Stimulated activated CD8-positive, alpha-beta memory T cell treated with anti-CD3 and anti-CD28 coated beads, Interleukin-4, amount 100 ng/mL, for 24 hours (primary cell): ENCODE measurements at regions not wholly inside any gene's neighbourhood (a gene's known extent, or its start where the extent isn't known, plus 50 kb on each side); places are given as distances from the start of the nearest gene placed in this dataset.

ENCODE experiments used
- DNase-seq: peaks from one replicate; pipeline ENCODE4 v3.0.0-alpha.2; 2020; ENCODE audit warnings: low read depth

DNA sequence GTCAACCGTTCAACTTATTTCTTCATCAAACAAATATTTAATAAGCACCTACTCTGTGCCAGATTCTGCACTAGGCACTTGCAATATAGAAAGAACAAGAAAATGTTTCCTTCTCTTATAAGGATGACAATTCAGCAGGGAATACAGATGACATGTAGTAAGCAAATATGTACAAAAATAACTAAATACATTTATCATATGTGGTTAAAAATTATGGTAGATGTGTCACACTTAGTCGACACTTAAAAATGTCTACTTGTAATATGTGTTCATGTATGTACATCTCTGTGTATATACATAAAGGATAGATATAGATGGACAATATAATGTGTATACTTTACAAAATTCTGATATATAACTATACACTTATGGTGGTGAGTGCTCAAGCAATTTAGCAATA, 417.0 kb upstream of the MEF2C start:
- DNase-seq: no peak

- DNase-seq: no peak
These were observed 414.1 kb upstream of the MEF2C start for GRCh38 chr5:89297066-89297465.

DNA sequence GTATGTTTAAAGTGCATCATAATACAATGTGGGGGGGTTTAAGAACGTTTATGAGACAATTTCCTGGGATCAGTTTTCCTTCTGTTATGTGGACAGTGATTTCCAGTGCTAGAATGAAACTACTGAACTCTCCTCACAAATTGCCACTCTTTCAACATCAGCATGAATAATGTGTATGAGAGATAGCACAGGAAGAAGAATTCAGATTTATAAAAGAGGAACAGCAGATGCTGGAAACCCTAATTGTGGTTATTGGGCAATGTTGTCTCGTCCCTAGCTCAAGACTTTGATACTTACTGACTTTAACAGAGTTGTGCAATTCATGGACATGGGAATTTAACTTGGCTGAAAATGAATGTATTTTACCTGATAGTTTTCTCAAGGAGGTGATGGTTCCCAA, 410.8 kb upstream of the MEF2C start:
- DNase-seq: no peak

- DNase-seq: no peak
These were observed 409.5 kb upstream of the MEF2C start for GRCh38 chr5:89292487-89292886.

- DNase-seq: no peak
These were observed 406.6 kb upstream of the MEF2C start for GRCh38 chr5:89289604-89290003.

DNA sequence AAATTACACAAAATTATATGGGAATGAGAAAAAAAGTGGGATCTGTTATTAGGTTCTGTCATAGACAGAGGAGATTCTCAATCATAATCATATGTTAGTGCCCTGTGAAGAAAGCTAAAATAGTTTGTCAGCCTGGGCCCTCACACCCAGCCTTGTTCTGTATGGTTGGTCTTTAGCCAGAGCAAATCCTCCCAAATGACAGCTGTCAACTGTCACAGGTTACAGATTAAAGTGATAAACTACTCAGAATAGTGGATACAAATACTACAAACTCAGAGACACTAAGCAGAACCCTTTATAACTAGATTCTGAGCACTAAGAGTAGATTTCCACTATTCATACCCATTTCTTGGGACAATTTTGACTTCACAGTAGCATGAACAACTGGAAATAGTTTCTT, 405.0 kb upstream of the MEF2C start:
- no peak for DNase-seq

GRCh38 chr5:89286320-89286719, 403.3 kb upstream of the MEF2C start:
- DNase-seq: no peak

GRCh38 chr5:89283728-89284493, 400.9 kb upstream of the MEF2C start:
- no peak for DNase-seq

- DNase-seq: no peak
These were observed 399.8 kb upstream of the MEF2C start for GRCh38 chr5:89282554-89283510.

GRCh38 chr5:89281766-89282553, 399.0 kb upstream of the MEF2C start:
- DNase-seq: no peak

- no peak for DNase-seq
These were observed 398.2 kb upstream of the MEF2C start for GRCh38 chr5:89281211-89281610.

DNA sequence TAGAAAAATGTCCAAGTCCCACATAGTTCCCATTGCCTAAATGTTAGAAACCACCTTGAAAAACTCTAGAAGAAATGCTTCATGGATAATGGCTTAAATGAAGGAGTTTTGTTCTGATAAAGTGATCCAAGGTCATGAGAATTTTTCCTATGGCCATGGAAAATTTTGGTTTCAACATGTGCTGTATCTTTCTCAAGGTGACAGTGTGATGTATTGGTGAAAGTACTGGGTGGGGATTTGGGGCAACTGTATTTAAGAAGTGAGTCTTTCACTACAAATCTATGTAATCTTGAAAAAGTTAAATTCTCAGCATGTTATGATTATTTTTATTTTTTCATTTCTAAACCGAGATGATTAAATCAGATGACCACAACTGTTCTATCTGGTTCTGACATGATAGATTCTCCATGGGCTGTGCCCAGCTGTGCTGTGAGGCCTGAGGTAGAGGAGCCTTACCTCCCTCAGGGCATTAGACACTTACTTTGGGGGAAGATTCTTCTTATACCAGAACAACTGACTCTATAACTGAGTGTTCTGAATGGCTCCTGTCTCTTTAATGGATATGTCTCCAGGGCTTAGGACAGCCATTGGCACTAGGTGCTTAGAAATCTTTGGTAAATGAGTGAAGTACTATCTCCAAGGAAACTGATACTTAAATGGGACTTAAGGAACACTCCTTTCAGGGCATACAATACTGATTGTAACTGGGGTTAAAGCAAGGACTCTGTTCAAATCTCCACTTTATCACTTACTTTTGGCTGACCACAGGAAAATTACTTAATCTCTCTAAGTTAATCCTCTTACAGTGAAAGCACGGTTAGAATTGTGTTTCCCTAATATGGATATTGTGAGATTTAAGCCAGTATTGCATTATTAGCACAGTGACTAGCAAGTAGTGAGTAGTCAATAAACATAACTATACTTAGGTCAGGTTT, 397.4 kb upstream of the MEF2C start:
- DNase-seq: no peak

DNA sequence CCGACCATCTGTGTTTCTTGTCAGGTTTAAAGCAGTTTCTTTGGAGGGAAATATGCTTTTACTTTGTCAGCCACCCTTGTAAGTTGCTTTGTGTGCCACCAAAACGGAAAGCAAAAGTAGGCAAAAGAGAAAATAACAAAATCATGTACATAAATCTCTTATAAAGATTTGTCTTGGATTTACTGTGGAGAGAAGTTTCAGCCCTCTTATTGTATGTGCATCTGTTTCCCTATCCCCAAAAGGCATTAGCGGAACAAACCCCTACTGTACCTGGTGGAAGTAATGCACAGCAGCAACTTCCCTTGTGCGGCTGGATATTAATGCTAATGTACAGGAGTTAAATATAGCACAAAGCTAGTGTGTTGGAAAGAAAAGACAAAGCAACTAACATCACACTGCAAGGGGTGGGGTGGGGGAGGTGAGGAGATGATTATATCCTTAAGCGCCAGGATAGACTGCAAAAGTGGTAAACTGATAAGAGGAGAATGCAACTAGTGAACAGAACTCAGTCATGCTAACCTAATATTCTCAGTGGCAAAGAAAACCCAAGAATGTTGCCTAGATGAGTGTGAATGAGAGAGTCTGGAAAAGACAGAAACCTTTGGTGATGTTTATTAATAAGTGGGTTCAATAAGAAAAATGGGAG, 396.5 kb upstream of the MEF2C start:
- DNase-seq: no peak

DNA sequence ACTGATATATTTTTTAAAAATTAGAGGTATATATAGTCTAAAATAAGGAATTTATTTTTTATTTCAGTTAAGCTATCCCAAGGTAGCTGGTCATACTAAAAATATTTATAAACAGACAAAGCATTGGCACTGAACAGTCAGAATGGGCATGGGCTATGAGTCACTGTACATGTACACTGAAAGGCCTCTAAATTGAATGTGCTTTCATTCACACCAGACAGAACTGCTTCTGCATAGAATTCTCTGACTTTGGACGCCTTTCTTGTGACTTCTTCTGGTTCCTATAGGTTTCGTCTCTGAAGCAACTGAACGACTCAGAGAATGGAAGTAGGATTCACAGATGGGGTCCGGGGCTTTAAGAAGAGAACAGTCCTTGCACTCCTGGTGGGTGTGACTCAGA, 394.8 kb upstream of the MEF2C start:
- DNase-seq: no peak

- no peak for DNase-seq
These were observed 393.8 kb upstream of the MEF2C start for GRCh38 chr5:89276566-89277305.

- no peak for DNase-seq
These were observed 392.3 kb upstream of the MEF2C start for GRCh38 chr5:89275066-89275855.

DNA sequence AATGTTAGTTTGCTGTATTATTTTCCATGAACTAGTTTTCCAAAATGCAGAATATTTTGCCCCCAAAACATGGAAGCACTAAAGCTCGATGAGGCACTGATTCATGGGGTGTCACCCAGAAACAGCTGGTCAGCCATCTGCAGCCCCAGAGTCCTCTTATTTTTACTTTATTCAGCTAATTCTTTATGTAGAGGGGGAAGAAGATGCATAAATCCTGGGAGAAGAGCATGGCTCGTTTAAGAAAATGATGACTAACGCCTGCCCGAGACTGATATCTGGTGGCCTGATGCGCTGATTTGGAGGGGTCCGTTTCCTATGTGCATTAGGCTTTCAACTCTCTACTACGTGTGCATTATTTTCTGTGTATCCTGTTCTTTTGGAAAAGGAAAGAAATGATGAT, 390.3 kb upstream of the MEF2C start:
- no peak for DNase-seq

GRCh38 chr5:89270901-89271300, 387.9 kb upstream of the MEF2C start:
- DNase-seq: no peak

GRCh38 chr5:89269721-89270120, 386.7 kb upstream of the MEF2C start:
- DNase-seq: no peak
